Liver (tissue), 8 donors: ENCODE measurements at regions not wholly inside any gene's neighbourhood (a gene's known extent, or its start where the extent isn't known, plus 50 kb on each side); places are given as distances from the start of the nearest gene placed in this dataset.

Experiments
- DNase-seq: peaks from one replicate; pipeline ENCODE4 v3.0.0-alpha.2; 2017; ENCODE audit warnings: low spot score
- H3K27ac ChIP-seq, 2 donors: one replicate each; pipeline ENCODE4 v1.7.0; 2013; ENCODE audit warnings: inconsistent platforms in 2 of 2, low read length in 2 of 2, control low read depth in 1 of 2, low read depth in 1 of 2, mild to moderate bottlenecking in 1 of 2
- H3K27me3 ChIP-seq, 4 donors: one replicate each; pipeline versions ENCODE4 v1.6.1 to v1.7.0; 2013; ENCODE audit warnings: low read length in 3 of 4, inconsistent platforms in 1 of 4, mild to moderate bottlenecking in 1 of 4, moderate library complexity in 1 of 4; ENCODE audit not compliant: control insufficient read depth in 4 of 4, insufficient read depth in 4 of 4
- H3K36me3 ChIP-seq, 4 donors: one replicate each; pipeline versions ENCODE4 v1.6.1 to v1.7.0; 2013; ENCODE audit warnings: low read length in 3 of 4, mild to moderate bottlenecking in 3 of 4, low read depth in 1 of 4, moderate library complexity in 1 of 4; ENCODE audit not compliant: control insufficient read depth in 4 of 4, insufficient read depth in 3 of 4
- H3K4me1 ChIP-seq, 4 donors: one replicate each; pipeline versions ENCODE4 v1.6.1 to v1.7.0; 2013; ENCODE audit warnings: low read length in 3 of 4, mild to moderate bottlenecking in 3 of 4, moderate library complexity in 1 of 4; ENCODE audit not compliant: control insufficient read depth in 4 of 4, insufficient read depth in 4 of 4
- H3K4me3 ChIP-seq, 3 donors: one replicate each; pipeline versions ENCODE4 v1.6.1 to v1.7.0; 2013; ENCODE audit warnings: low read length in 3 of 3, control low read depth in 1 of 3, low read depth in 1 of 3, mild to moderate bottlenecking in 1 of 3
- H3K9ac ChIP-seq, 2 donors: one replicate each; pipeline ENCODE4 v1.7.0; 2013; ENCODE audit warnings: low read length in 2 of 2, mild to moderate bottlenecking in 2 of 2, moderate library complexity in 2 of 2, control low read depth in 1 of 2, low read depth in 1 of 2
- H3K9me3 ChIP-seq, 4 donors: one replicate each; pipeline versions ENCODE4 v1.6.1 to v1.7.0; 2013; ENCODE audit warnings: low read length in 3 of 4; ENCODE audit not compliant: control insufficient read depth in 4 of 4
- CTCF ChIP-seq: fragments of 150-350 bp; IDR thresholded peaks from 2 replicates; pipeline ENCODE4 v1.5.1; 2017; ENCODE audit warnings: improper control_type of control experiment, low read depth, low read length; ENCODE audit not compliant: missing input control
- EGR1 ChIP-seq, 2 donors: IDR thresholded peaks; 2 replicates each; pipeline ENCODE4 v1.6.1; 2016 to 2018; ENCODE audit warnings: antibody characterized with exemption in 2 of 2, low read depth in 2 of 2
- FOXA1 ChIP-seq: IDR thresholded peaks from 2 replicates; pipeline ENCODE4 v1.6.1; 2016; ENCODE audit warnings: antibody characterized with exemption
- FOXA2 ChIP-seq: IDR thresholded peaks from 2 replicates; pipeline ENCODE4 v1.6.1; 2016; ENCODE audit warnings: antibody characterized with exemption
- GABPA ChIP-seq, 2 donors: IDR thresholded peaks in 1 of 2; conservative IDR thresholded peaks in 1 of 2; 2 replicates each; pipeline ENCODE4 v1.6.1; 2016; ENCODE audit warnings: antibody characterized with exemption in 2 of 2, mild to moderate bottlenecking in 1 of 2, moderate library complexity in 1 of 2
- HNF4A ChIP-seq, 2 donors: conservative IDR thresholded peaks; 2 replicates each; pipeline ENCODE4 v1.6.1; 2016; ENCODE audit warnings: antibody characterized with exemption in 2 of 2, mild to moderate bottlenecking in 2 of 2
- REST ChIP-seq: IDR thresholded peaks from 2 replicates; pipeline ENCODE4 v1.6.1; 2016; ENCODE audit warnings: antibody characterized with exemption, mild to moderate bottlenecking
- RXRA ChIP-seq, 2 donors: IDR thresholded peaks; 2 replicates each; pipeline ENCODE4 v1.6.1; 2017 to 2018; ENCODE audit warnings: antibody characterized with exemption in 2 of 2, mild to moderate bottlenecking in 1 of 2
- SP1 ChIP-seq: IDR thresholded peaks from 2 replicates; pipeline ENCODE4 v1.6.1; 2018; ENCODE audit warnings: antibody characterized with exemption, mild to moderate bottlenecking
- TAF1 ChIP-seq: conservative IDR thresholded peaks from 2 replicates; pipeline ENCODE4 v1.6.1; 2016; ENCODE audit warnings: antibody characterized with exemption, mild to moderate bottlenecking
- ZBTB33 ChIP-seq: IDR thresholded peaks from 2 replicates; pipeline ENCODE4 v1.6.1; 2016; ENCODE audit warnings: antibody characterized with exemption
- WGBS: extraction: QIAGEN DNeasy Blood & Tissue Kit; methylation state at CpG from one replicate; pipeline ENCODE4 v1.1.7; 2013; 5-methylcytosine and 5-hydroxymethylcytosine counted together
- TF ChIP-seq, protein P1 (sequence below): IDR thresholded peaks from 2 replicates; pipeline ENCODE4 v1.6.1; 2016; ENCODE audit warnings: antibody characterized with exemption
- donor health status: healthy.
- donor health status: healthy.
- donor health status: healthy.
- donor health status: healthy.
- donor health status: healthy.

GRCh38 chr16:54985156-54985555 is 54.5 kb downstream of the IRX5 start:
- WGBS, result 82% methylated on average over 9 of the region's 9 CpGs
- no peaks in the 10 kb centered on the region for H3K9me3 ChIP-seq
- H3K4me1 ChIP-seq, result no peaks in the 10 kb centered on the region
- no peak overlapping the region for H3K9ac ChIP-seq
- H3K27ac ChIP-seq, result no peak overlapping the region
- H3K27me3 ChIP-seq, result no peaks in the 10 kb centered on the region
- H3K36me3 ChIP-seq, result no peaks in the 10 kb centered on the region
- no peak for DNase-seq
- no peak overlapping the region for H3K4me3 ChIP-seq
- TF ChIP-seq TAF1 (no peak), RXRA (IDR thresholded peaks at IDR 0.05) (no peak), FOXA2 (no peak), SP1 (no peak), ZBTB33 (no peak), CTCF (no peak), EGR1 (IDR thresholded peaks at IDR 0.05; ENCODE audit: low read depth in 2 of 2) (no peak), FOXA1 (no peak), HNF4A (conservative IDR thresholded peaks at IDR 0.05) (no peak)

DNA sequence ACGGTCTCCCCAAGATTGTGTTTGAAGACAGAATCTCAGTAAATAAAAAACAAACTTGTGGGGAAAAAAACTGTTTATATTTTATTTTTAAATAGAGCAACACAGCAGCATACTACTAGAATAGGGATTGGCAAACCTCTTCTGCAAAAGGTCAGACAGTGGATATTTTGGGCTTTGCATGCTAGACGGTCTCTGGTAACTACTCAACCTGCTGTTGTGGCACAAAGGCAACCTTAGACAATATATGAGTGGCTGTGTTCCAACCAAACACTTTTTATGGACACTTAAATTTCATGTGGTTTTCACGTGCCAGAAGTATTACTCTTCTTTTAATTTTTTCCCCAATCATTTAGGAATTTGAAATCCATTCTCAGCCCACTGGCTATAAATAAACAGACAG is 55.0 kb downstream of the IRX5 start:
- H3K4me1 ChIP-seq, result no peaks in the 10 kb centered on the region
- no peaks in the 10 kb centered on the region for H3K27me3 ChIP-seq
- H3K27ac ChIP-seq, result no peak overlapping the region
- H3K36me3 ChIP-seq, result no peaks in the 10 kb centered on the region
- WGBS, result 77% methylated on average over 3 of the region's 3 CpGs
- no peak overlapping the region for H3K9ac ChIP-seq
- H3K4me3 ChIP-seq, result no peak overlapping the region
- H3K9me3 ChIP-seq, result no peaks in the 10 kb centered on the region
- DNase-seq, result no peak
- TF ChIP-seq TAF1, result no peak
- TF ChIP-seq, protein P1, sequence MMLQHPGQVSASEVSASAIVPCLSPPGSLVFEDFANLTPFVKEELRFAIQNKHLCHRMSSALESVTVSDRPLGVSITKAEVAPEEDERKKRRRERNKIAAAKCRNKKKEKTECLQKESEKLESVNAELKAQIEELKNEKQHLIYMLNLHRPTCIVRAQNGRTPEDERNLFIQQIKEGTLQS, result no peak
- TF ChIP-seq EGR1 (IDR thresholded peaks at IDR 0.05; ENCODE audit: low read depth in 2 of 2), result no peak
- TF ChIP-seq CTCF, result no peak

- WGBS, result 84% methylated on average over 8 of the region's 8 CpGs
- Histone ChIP-seq H3K36me3 (no peaks in the 10 kb centered on the region), H3K27me3 (peaks cover 0 to 1% (median 0%) of the 10 kb centered on the region in 4 donors), H3K4me1 (no peaks in the 10 kb centered on the region), H3K9me3 (no peaks in the 10 kb centered on the region), H3K9ac (no peak overlapping the region), H3K27ac (no peak overlapping the region), H3K4me3 (no peak overlapping the region)
- DNase-seq, result no peak
- TF ChIP-seq CTCF (no peak), REST (no peak), GABPA (IDR thresholded peaks at IDR 0.05 in 1 of 2, conservative IDR thresholded peaks at IDR 0.05 in 1 of 2) (no peak), SP1 (no peak), FOXA1 (no peak), FOXA2 (no peak)
Observed at GRCh38 chr16:54986409-54986808, 55.7 kb downstream of the IRX5 start.
